Panc1 (cell line): ENCODE measurements at regions not wholly inside any gene's neighbourhood (a gene's known extent, or its start where the extent isn't known, plus 50 kb on each side); places are given as distances from the start of the nearest gene placed in this dataset.

Experiments
- CTCF ChIP-seq: fragments of 450-650 bp; IDR thresholded peaks from 2 replicates; pipeline ENCODE4 v1.5.1; 2017; ENCODE audit warnings: mild to moderate bottlenecking
- POLR2AphosphoS5 ChIP-seq: IDR thresholded peaks from 2 replicates; pipeline ENCODE4 v1.6.1; 2012; ENCODE audit warnings: mild to moderate bottlenecking, low read depth, low read length, moderate library complexity
- TF ChIP-seq, protein P1 (sequence below), 2 experiments: IDR thresholded peaks; 2 replicates each; pipeline ENCODE4 v1.6.1; 2011 to 2012; ENCODE audit warnings: low read depth in 2 of 2, control low read depth in 1 of 2, low read length in 1 of 2, mild to moderate bottlenecking in 1 of 2, moderate library complexity in 1 of 2; ENCODE audit not compliant: insufficient read depth in 1 of 2

- no peak for TF ChIP-seq CTCF
- no peak for TF ChIP-seq POLR2AphosphoS5
- TF ChIP-seq, protein P1, sequence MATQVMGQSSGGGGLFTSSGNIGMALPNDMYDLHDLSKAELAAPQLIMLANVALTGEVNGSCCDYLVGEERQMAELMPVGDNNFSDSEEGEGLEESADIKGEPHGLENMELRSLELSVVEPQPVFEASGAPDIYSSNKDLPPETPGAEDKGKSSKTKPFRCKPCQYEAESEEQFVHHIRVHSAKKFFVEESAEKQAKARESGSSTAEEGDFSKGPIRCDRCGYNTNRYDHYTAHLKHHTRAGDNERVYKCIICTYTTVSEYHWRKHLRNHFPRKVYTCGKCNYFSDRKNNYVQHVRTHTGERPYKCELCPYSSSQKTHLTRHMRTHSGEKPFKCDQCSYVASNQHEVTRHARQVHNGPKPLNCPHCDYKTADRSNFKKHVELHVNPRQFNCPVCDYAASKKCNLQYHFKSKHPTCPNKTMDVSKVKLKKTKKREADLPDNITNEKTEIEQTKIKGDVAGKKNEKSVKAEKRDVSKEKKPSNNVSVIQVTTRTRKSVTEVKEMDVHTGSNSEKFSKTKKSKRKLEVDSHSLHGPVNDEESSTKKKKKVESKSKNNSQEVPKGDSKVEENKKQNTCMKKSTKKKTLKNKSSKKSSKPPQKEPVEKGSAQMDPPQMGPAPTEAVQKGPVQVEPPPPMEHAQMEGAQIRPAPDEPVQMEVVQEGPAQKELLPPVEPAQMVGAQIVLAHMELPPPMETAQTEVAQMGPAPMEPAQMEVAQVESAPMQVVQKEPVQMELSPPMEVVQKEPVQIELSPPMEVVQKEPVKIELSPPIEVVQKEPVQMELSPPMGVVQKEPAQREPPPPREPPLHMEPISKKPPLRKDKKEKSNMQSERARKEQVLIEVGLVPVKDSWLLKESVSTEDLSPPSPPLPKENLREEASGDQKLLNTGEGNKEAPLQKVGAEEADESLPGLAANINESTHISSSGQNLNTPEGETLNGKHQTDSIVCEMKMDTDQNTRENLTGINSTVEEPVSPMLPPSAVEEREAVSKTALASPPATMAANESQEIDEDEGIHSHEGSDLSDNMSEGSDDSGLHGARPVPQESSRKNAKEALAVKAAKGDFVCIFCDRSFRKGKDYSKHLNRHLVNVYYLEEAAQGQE (IDR thresholded peaks at IDR 0.05; ENCODE audit: insufficient read depth in 1 of 2, low read depth in 2 of 2, low read length in 1 of 2), result no peak
Observed at GRCh38 chr14:98950353-98950895, 321.6 kb downstream of the BCL11B start.
